GM12891 (cell line): ENCODE measurements at regions not wholly inside any gene's neighbourhood (a gene's known extent, or its start where the extent isn't known, plus 50 kb on each side); places are given as distances from the start of the nearest gene placed in this dataset.

Experiments used
- DNase-seq: peaks from one replicate; pipeline ENCODE4 v3.0.0; 2011; ENCODE audit warnings: low spot score; ENCODE audit not compliant: insufficient read length
- FAIRE-seq: peaks from 2 replicates; lab custom pipeline; 2011; peaks lifted over from hg19 to GRCh38; lab: Jason Lieb, UNC
- PAX5 ChIP-seq: IDR thresholded peaks from 2 replicates; pipeline ENCODE4 v1.6.1; 2011; ENCODE audit warnings: low read length, moderate library complexity, mild to moderate bottlenecking; ENCODE audit not compliant: insufficient read depth, severe bottlenecking
- POLR2A ChIP-seq: IDR thresholded peaks from 2 replicates; pipeline ENCODE4 v1.6.1; 2011; ENCODE audit warnings: low read depth, low read length, control low read depth
- POLR2AphosphoS5 ChIP-seq: IDR thresholded peaks from 2 replicates; pipeline ENCODE4 v1.6.1; 2011; ENCODE audit warnings: low read depth, low read length, control low read depth
- POU2F2 ChIP-seq: IDR thresholded peaks from 2 replicates; pipeline ENCODE4 v1.6.1; 2011; ENCODE audit warnings: low read depth, mild to moderate bottlenecking, control low read depth, low read length, moderate library complexity
- SPI1 ChIP-seq: IDR thresholded peaks from 2 replicates; pipeline ENCODE4 v1.6.1; 2011; ENCODE audit warnings: low read depth, low read length, control low read depth
- TAF1 ChIP-seq: IDR thresholded peaks from 2 replicates; pipeline ENCODE4 v1.6.1; 2011; ENCODE audit warnings: low read depth, low read length, control low read depth

DNA sequence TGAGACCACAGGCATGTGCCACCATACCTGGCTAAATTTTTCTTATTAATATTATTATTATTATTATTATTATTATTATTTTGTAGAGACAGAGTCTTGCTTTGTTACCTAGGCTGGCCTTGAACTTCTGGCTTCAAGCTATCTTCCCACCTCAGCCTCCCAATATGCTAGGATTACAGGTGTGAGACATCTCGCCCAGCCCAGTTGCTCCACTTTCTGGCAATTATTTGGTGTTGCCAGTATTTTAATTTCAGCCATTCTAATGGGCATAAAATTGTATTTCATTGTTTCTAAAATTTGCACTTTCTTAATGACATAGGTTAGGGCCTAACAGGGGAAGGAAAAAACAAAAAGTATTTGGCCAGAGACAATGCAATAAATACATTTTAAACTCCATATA lies 1217.6 kb upstream of the ALCAM start:
- DNase-seq (no peak), FAIRE-seq (no peak)
- TF ChIP-seq POLR2AphosphoS5 (no peak), SPI1 (no peak), POU2F2 (no peak), TAF1 (no peak), PAX5 (no peak), POLR2A (no peak)

DNA sequence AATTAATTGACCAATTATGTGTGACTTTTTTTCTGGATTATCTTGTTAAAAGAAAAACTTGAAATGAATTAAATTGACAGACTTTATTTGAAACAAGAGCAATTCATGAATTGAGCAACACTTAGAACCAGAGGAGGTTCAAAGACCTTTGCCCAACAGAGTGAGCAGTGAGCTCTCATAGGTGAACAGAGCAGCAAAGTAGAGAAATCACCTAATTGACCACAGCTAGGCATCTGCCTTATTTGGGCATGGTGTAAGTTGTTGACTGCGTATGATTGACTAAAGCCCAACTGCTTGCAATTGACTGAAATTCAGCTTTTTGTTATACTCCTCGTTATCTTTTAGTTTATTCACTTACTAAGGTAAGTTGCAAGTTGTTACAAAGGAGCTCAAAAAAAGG lies 1216.0 kb upstream of the ALCAM start:
- TF ChIP-seq SPI1 (no peak), PAX5 (no peak), TAF1 (no peak), POLR2A (no peak), POLR2AphosphoS5 (no peak), POU2F2 (no peak)
- FAIRE-seq: no peak
- DNase-seq: no peak

DNA sequence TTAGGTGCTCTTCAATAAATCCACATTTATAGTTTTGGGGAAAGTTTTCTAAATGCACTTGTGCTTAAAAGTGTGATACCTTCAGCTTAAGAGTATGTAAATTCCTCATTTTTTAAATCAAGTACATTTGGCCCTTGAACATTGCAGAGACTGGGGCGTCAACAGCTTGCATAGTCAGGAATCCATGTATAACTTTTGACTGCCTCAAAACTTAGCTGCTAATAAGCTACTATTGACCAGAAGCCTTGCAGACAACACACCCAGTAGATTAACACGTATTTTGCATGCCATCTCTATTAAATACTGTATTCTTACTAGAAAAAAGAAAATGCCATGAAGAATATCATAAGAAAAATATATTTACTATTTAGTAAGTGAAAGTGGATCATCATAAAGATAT lies 1211.8 kb upstream of the ALCAM start:
- FAIRE-seq (no peak), DNase-seq (no peak)
- TF ChIP-seq SPI1: no peak
- no peak for TF ChIP-seq PAX5
- TF ChIP-seq POLR2A: no peak
- no peak for TF ChIP-seq POU2F2

DNA sequence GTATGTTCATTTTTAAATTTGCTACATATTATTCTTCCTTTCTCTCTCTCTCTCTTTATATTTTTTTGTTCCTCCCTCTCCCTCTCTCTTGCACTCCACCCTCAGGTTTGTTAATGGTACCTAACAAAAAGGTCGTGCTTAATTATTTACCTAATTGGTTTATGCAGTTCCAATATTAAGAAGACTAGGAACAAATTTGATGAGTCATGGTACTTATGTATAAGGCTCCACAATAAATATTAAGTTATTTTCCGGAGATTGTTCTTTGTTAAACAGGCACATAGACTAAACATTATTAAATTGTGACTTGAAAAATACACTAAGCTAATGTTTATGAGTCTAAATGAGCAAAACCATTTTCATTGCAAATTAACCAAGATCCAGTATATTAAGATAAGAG lies 1200.8 kb upstream of the ALCAM start:
- DNase-seq (no peak), FAIRE-seq (no peak)
- TF ChIP-seq TAF1 (no peak), PAX5 (no peak), POU2F2 (no peak), POLR2A (no peak), SPI1 (no peak), POLR2AphosphoS5 (no peak)

DNA sequence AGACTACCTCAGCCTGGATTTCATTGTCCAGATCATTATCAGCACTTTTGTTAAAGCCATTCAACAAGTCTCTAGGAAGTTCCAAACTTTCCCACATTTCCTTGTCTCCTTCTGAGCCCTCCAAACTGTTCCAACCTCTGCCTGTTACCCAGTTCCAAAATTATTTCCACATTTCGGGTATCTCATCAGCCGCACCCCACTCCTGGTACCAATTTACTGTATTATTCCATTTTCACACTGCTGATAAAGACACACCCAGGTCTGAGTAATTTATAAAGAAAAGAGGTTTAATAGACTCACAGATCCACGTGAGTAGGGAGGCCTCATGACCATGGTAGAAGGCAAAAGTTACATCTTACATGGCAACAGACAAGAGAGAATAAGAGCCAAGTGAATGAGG lies 1198.3 kb upstream of the ALCAM start:
- DNase-seq (no peak), FAIRE-seq (no peak)
- TF ChIP-seq PAX5 (no peak), TAF1 (no peak), POU2F2 (no peak), POLR2A (no peak), SPI1 (no peak), POLR2AphosphoS5 (no peak)

DNA sequence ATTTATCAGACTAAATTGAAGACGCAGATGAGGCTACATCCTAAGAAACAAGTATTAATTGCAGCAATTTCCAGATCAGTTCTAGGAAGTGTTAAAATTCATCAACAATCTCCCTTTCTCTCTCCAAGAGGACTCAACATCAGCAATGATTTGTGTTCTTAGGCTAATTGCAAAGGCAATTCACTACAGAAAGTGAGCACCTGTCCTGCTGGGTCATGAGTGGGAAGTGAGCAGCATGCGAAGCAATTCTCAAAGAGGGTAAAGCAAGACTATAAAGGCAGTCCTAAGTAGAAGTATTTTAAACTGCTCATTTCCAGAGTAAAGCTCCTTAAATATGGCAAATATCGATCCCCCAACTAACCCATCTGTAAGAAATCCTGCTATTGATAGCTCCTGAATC lies 1191.0 kb upstream of the ALCAM start:
- FAIRE-seq (no peak), DNase-seq (no peak)
- TF ChIP-seq POU2F2 (no peak), POLR2AphosphoS5 (no peak), SPI1 (no peak), POLR2A (no peak), PAX5 (no peak)

DNA sequence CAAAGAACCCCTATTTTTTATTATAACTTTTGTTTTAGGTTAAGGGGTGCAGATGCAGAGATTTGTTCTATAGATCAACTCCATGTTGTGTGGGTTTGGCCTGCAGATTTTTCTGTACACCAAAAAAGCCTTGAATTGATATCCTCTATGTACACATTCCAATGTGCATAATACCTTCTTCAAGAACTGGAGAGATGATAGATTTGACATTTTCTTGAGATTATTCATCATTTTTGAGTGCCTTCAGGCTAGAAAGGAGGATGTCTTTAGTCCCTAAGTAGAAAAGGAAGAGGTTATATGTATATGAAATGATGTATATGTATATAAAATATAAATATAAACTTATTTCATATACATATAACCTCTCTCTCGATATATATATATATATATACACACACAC lies 1190.0 kb upstream of the ALCAM start:
- DNase-seq (no peak), FAIRE-seq (no peak)
- TF ChIP-seq POU2F2: no peak
- TF ChIP-seq TAF1: no peak

DNA sequence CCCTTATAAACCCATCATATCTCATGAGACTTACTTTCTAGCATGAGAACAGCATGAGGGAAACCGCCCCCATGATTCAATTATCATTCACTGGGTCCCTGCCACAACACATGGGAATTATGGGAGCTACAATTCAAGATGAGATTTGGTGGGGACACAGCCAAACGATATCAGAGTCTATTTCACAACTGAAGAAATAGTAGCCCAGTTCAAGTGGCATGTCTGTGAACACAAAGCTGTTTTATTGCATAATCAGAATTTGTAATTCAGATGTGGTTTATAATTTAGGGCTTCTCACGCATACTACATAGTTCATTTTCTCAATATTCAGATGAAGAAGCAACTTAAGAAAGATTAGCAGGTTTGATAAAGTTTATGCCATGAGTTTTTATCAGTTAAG lies 1188.0 kb upstream of the ALCAM start:
- no peak for FAIRE-seq
- TF ChIP-seq POLR2A (no peak), POLR2AphosphoS5 (no peak), TAF1 (no peak), SPI1 (no peak), PAX5 (no peak), POU2F2 (no peak)
- DNase-seq: no peak

DNA sequence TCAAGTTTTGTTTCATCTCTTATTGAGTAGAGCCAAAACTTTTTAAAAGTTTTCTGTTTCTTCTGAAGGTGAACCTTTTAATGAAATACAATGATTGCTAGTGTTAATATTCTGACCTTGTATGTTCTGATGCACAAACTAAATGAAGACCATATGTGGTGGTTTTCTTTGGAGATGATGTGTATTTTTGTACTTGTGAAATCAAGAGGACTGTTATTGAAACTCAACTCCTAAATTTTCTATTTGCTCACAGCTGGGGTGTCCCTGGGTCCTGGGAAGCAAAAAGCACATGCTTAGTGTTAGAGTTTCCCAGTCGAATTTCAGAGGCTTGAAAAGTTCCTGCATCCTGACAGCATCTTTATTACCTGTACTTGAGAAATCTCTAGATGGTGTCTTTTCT lies 1185.8 kb upstream of the ALCAM start:
- TF ChIP-seq SPI1 (no peak), POLR2A (no peak)
- FAIRE-seq (no peak), DNase-seq (no peak)

DNA sequence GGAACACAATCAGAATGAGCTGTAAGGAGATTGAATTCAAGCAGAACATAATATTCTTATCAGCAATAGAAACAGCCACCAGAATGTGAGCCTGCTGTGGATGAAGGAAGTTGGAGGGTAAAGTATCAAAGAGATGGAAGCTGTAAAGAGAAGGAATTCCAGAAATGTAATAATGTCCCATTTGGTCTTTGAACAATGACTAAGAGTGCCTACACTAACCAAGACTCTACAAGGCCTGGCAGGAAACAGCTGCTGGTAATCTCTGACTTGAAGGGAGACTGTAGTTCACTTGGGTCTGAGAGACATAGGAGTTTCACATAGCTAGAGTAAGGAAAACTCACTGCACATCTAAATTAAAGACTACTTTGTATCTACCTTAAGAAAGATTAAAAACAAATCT lies 1176.0 kb upstream of the ALCAM start:
- DNase-seq (no peak), FAIRE-seq (no peak)
- TF ChIP-seq POLR2A (no peak), POU2F2 (no peak), PAX5 (no peak), TAF1 (no peak), SPI1 (no peak), POLR2AphosphoS5 (no peak)

DNA sequence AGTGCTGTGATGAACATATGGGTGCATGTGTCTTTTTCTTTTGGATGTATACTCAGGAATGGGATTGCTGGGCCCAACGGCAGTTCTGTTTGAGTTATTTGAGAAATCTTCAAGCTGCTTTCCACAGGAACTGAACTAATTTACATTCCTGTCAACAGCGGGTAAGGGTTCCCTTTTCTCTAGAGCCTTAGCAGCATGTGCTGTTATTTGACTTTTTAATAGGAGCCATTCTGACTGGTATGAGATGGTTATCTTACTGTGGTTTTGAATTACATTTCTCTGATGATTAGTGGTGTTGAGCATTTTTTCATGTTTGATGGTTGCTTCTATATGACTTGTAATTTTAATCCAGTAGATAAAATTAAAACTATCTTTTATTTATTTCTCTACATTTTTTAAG lies 1168.6 kb upstream of the ALCAM start:
- DNase-seq (no peak), FAIRE-seq (no peak)
- no peak for TF ChIP-seq POLR2A
- TF ChIP-seq POU2F2: no peak
- TF ChIP-seq POLR2AphosphoS5: no peak
- no peak for TF ChIP-seq SPI1
- no peak for TF ChIP-seq TAF1
- TF ChIP-seq PAX5: no peak
